Stimulated activated CD4-positive, alpha-beta T cell treated with anti-CD3 and anti-CD28 coated beads, Interleukin-2, amount 100 ng/mL, for 48 hours (primary cell): ENCODE measurements at regions not wholly inside any gene's neighbourhood (a gene's known extent, or its start where the extent isn't known, plus 50 kb on each side); places are given as distances from the start of the nearest gene placed in this dataset.

Experiments used
- DNase-seq, 2 donors: peaks; one replicate each; pipeline ENCODE4 v3.0.0-alpha.2; 2020

DNA sequence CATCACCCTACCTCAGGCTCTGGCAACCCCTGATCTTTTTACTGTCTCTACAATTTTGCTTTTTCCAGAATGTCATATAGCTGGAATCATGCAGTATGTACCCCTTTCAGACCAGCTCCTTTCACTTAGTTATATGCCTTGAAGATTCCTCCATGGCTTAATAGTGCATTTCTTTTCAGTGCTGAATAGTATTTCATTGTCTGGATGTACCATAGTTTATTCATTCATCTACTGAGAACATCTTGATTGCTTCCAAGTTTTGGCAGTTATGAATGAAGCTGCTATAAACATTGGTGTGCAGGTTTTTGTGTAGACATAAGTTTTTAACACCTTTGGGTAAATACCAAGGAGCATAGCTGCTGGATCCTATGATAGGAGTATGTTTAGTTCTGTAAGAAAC, 50.8 kb upstream of the ANP32A start:
- DNase-seq = no peak

DNA sequence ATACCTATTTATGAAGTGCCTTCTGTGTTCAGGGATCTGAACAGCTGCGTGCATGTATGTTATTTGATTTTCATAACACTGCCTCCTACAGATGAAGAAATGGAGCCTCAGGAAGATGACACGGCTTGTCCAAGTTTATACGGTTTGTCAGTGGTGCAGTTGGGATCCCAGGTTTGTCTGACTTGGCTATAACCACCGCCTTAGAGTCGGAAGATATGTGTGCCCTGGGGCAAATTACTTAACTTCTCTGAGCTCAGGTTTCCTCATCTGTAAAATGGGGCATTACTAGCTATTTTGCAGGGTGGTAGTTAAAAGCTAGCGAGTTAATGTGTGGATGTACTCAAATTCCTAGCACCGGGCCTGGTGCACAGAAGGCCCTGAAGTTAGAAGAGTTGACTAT, 54.1 kb upstream of the ANP32A start:
- DNase-seq = no peak

- peak; percentile 90 to 92 for DNase-seq
Observed at GRCh38 chr15:68875377-68876116, 54.8 kb upstream of the SPESP1 start.

DNA sequence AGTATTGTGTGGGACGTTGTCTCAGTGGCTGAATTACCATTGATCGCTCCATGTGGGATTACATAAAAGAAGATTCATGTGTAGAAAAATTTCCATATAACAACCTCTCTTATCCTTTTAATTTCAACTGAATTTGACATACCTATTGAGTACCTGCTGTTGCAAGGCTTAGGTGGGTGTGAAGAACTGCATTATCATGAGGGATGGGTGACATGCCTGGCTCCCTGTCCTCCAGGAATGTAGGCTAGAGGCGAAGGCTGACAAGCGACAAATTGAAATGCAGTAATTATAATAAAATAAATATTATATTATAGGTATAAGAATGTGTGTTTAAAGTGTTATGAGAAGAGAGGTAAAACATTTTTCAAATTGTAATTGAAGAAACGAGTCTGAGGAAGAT, 52.7 kb upstream of the SPESP1 start:
- DNase-seq = no peak

- DNase-seq = no peak
Observed at GRCh38 chr15:68880382-68880781, 49.9 kb upstream of the SPESP1 start.
